Nucleus accumbens (tissue), 56 donors: ENCODE measurements at regions not wholly inside any gene's neighbourhood (a gene's known extent, or its start where the extent isn't known, plus 50 kb on each side); places are given as distances from the start of the nearest gene placed in this dataset.
A peak's percentile ranks its signal among the peaks of the same experiment; 100 is the strongest.

Source experiments
- DNase-seq, 56 donors: peaks; one replicate each; lab custom pipeline; 2025; lab: John Stamatoyannopoulos, UW

- DNase-seq, result no peak
Observed at GRCh38 chr16:65789161-65789945, 577.1 kb upstream of the CDH5 start.

GRCh38 chr16:65788434-65789140, 577.9 kb upstream of the CDH5 start:
- peak in 1 of 56 donors; percentile 3 for DNase-seq

DNA sequence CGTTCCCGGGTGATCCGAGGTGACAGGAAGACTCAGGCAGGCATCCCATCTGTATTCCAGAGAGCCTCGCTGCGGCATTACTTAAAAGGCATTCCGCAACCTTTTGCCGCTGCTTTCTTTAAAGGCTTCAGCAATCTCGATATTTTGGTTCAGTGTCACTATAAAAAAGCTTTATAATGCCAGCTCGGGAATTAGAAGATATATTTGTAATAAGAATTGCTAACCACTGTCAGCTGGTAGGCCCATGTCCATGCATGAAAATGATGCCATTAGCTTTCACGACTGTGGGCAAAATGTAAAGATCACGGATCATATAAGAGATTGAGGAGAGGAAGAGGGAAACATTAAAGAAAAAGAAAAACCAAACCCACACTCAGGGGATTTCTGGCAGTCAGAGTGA, 578.6 kb upstream of the CDH5 start:
- no peak for DNase-seq

DNA sequence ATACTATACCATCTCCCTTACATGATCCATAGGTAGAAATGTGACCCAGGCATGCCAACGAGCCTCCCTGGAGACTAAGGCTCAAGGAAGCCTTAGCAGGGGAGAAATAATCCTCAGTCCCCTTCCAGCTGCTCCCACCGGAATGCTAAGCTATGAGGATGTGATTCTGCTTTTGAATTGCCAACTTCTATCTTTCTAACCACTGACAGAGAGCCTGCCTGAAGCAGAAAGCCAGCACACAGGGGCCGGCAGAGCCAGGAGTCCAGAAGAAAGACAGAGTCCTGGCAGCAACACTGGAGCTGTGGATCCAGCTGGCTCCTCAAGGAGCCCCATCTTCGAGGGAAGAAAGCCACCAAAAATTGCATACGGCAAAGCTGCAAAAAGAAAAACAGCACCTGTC, 579.6 kb upstream of the CDH5 start:
- no peak for DNase-seq

GRCh38 chr16:65783709-65784474, 582.6 kb upstream of the CDH5 start:
- DNase-seq, result no peak

DNA sequence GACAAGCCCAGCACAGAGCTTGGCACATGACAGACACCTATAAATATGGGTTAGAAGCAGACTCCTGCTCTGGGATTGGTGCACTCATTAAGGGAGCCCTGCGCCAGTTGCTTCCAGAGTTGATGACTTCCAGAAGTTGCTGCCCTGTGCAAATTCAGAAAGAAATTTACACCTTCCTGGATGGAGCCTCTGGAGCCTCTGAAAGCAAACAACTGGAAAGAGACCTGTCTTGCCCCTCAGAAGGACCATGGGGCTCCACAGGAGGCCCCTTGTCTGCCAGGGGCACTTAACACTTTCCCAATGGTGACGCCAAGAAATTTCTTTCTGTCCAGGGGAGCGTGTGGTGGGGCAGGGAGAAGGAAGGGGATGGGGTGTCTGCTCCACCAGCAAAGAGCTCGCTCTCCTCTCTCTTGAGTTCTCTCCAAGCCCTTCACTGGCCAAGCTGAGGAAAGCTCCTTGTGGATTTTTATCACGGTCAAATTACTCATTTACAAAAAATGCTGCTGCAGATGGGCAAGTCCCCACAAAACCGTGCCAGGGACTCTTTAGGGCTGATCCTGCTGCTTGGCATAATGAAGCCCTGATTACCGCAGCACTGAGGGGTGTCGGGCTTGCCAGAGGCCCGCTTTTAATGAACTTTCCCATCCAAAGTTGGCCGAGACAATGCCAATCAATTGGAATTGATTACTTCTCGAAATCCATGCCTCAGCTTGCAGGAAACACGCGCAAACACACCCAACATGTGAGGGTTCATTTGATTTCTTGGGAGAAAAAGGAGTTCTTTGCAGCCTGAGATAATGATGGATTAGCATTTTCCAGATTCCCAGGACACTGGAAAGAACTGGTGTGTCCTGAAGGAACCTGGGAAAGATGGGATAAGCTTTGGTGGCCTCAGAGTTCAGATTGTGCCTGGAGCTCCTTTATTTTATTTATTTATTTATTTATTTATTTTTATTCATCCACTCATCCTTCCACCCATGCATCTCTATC, 583.6 kb upstream of the CDH5 start:
- DNase-seq, result peak in 7 of 56 donors; percentile 2 to 34 (median 8)

DNA sequence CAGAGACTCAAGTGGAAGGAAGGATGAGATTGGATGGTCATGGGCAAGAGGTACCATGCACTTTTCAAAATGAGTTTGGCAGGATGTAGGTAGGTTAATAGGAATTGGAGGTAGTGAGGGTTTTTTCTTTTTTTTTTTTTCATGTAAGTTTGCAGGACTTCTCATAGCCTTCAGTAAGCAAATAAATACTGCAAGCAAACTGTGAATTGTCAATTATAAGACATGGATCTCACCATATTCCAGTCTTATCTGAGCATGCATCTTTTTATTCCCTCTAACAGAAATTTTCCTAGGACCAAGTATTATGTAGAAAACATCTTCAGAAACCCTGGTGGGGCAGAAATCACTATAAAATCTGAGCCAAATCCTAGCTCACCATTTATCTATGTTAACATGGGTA, 584.6 kb upstream of the CDH5 start:
- no peak for DNase-seq

GRCh38 chr16:65781363-65781762, 585.1 kb upstream of the CDH5 start:
- DNase-seq, result no peak

DNA sequence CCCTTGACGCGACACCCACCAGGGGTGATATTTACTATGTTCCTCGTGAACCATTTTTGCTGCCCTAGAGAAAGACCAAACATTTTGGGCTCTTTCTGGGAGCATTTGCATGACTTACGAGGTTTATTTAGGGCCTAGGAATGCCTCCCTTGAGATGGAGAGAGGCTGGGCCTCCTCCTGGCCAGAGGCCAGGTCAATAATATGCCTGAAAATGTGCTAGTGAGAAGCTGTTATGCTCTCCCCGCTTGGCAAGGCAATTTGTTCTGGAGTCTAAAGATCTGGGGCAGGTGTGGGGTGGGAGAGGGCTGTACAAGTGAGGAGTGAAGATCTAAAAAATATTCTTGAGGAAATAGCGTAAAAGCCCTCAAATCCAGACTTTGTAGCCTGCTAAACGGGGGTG, 587.3 kb upstream of the CDH5 start:
- DNase-seq, result no peak

DNA sequence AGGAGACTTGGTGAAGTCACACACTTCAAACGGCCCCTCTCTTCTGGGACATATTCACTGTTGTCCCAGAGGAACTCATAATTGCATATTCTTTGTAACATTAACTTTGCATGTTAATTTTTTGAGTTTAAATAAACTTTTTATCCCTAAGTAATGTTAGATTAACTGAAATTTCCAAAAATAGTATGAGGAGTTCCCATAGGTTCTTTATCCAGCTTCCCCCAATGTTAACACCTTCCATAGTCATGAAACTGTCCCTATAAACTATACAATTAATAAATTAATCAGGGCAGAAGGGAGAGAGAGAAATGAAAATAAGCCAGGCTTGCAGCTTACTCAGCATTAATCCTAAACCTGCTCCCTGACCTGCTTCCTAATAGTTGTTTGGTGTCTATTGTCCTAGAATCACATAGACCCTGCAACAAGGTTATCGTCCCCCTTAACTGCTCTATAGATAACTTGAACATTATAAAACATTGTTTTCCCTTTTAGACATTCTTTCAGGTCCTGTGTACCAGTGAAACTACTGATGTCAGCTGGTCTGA, 589.8 kb upstream of the CDH5 start:
- no peak for DNase-seq

GRCh38 chr16:65775829-65776228, 590.7 kb upstream of the CDH5 start:
- DNase-seq, result no peak

GRCh38 chr16:65774350-65774749, 592.1 kb upstream of the CDH5 start:
- no peak for DNase-seq

- DNase-seq, result no peak
Observed at GRCh38 chr16:65773301-65773874, 593.1 kb upstream of the CDH5 start.

- peak in 1 of 56 donors; percentile 1 for DNase-seq
Observed at GRCh38 chr16:65772134-65772732, 594.3 kb upstream of the CDH5 start.

- no peak for DNase-seq
Observed at GRCh38 chr16:65771707-65772106, 594.8 kb upstream of the CDH5 start.

- DNase-seq, result no peak
Observed at GRCh38 chr16:65770752-65771151, 595.7 kb upstream of the CDH5 start.

- no peak for DNase-seq
Observed at GRCh38 chr16:65769776-65770438, 596.6 kb upstream of the CDH5 start.

- no peak for DNase-seq
Observed at GRCh38 chr16:65769055-65769465, 597.4 kb upstream of the CDH5 start.
